Tibial nerve (tissue), 4 donors: ENCODE measurements at regions not wholly inside any gene's neighbourhood (a gene's known extent, or its start where the extent isn't known, plus 50 kb on each side); places are given as distances from the start of the nearest gene placed in this dataset.

ENCODE experiments used
- EP300 ChIP-seq, 2 donors: sonication (generic); formaldehyde crosslinking; IDR thresholded peaks; one replicate each; pipeline ENCODE4 v1.6.1; 2017; ENCODE audit warnings: antibody characterized with exemption in 2 of 2, mild to moderate bottlenecking in 1 of 2
- TF ChIP-seq, protein P1 (sequence below), 5 experiments: fragments of 200-600 bp in 3 of 5; fragments of 450-650 bp in 2 of 5; sonication (generic) in 3 of 5; IDR thresholded peaks; one replicate each; pipeline ENCODE4 v1.5.1; 2016 to 2019; ENCODE audit warnings: antibody characterized with exemption in 5 of 5, mild to moderate bottlenecking in 3 of 5, moderate library complexity in 2 of 5

DNA sequence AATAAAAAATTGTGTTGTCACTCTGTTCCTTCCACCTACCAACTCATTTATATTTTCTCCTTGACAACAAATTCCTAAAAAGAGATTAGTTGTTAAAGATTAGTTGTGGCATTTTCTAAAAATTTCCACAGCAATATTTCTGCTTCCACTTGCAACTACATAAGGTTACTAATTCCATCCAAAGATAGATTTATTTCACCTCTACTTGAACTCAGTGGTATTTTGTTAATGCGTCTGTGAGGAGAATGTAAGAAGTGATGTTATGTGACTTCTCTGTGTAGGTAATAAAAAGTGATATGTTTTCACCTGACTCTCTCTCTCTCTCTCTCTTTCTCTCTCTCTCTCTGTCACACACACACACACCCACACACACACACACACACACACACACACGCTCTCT is 1104.8 kb downstream of the AMY1C start:
- no peak for TF ChIP-seq EP300 (IDR thresholded peaks at IDR 0.05)
- TF ChIP-seq, protein P1, sequence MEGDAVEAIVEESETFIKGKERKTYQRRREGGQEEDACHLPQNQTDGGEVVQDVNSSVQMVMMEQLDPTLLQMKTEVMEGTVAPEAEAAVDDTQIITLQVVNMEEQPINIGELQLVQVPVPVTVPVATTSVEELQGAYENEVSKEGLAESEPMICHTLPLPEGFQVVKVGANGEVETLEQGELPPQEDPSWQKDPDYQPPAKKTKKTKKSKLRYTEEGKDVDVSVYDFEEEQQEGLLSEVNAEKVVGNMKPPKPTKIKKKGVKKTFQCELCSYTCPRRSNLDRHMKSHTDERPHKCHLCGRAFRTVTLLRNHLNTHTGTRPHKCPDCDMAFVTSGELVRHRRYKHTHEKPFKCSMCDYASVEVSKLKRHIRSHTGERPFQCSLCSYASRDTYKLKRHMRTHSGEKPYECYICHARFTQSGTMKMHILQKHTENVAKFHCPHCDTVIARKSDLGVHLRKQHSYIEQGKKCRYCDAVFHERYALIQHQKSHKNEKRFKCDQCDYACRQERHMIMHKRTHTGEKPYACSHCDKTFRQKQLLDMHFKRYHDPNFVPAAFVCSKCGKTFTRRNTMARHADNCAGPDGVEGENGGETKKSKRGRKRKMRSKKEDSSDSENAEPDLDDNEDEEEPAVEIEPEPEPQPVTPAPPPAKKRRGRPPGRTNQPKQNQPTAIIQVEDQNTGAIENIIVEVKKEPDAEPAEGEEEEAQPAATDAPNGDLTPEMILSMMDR (IDR thresholded peaks at IDR 0.05), result no peak
